IgD-negative memory B cell (primary cell): ENCODE measurements at regions not wholly inside any gene's neighbourhood (a gene's known extent, or its start where the extent isn't known, plus 50 kb on each side); places are given as distances from the start of the nearest gene placed in this dataset.
"Not testable (repeated sequence)": the region's sequence is repeated elsewhere in the genome, so short reads cannot be mapped to it uniquely, and the experiment has no call there.

ENCODE experiments used
- H3K27ac Mint-ChIP-seq, 3 donors: one replicate each; pipeline ENCODE4 v1.8.0; 2020 to 2022; ENCODE audit warnings: mild to moderate bottlenecking in 3 of 3, mixed read lengths in 3 of 3, moderate library complexity in 1 of 3
- H3K27me3 Mint-ChIP-seq: one replicate; pipeline ENCODE4 v1.8.0; 2021; ENCODE audit warnings: mixed read lengths
- H3K36me3 Mint-ChIP-seq: one replicate; pipeline ENCODE4 v1.8.0; 2020; ENCODE audit warnings: mild to moderate bottlenecking, mixed read lengths
- H3K4me1 Mint-ChIP-seq, 3 donors: one replicate each; pipeline ENCODE4 v1.8.0; 2020 to 2022; ENCODE audit warnings: mixed read lengths in 3 of 3, mild to moderate bottlenecking in 1 of 3
- H3K4me3 Mint-ChIP-seq, 4 donors: one replicate each; pipeline ENCODE4 v1.8.0; 2020 to 2022; ENCODE audit warnings: mild to moderate bottlenecking in 4 of 4, mixed read lengths in 4 of 4, moderate library complexity in 3 of 4
- H3K9me3 Mint-ChIP-seq, 3 donors: one replicate each; pipeline ENCODE4 v1.8.0; 2020 to 2021; ENCODE audit warnings: mixed read lengths in 3 of 3, mild to moderate bottlenecking in 1 of 3

- not testable (repeated sequence) for H3K27ac Mint-ChIP-seq, H3K4me1 Mint-ChIP-seq, H3K4me3 Mint-ChIP-seq, H3K27me3 Mint-ChIP-seq, H3K36me3 Mint-ChIP-seq
- H3K9me3 Mint-ChIP-seq = peaks cover 7 to 10% (median 10%) of the 10 kb centered on the region in 3 donors
Measured at GRCh38 chr3:26042126-26042525, 252.2 kb downstream of the OXSM start.

GRCh38 chr3:26049951-26050350 lies 260.1 kb downstream of the OXSM start:
- Mint-ChIP-seq H3K36me3 (no peaks in the 10 kb centered on the region), H3K27me3 (no peaks in the 10 kb centered on the region), H3K4me3 (no peak overlapping the region), H3K9me3 (peaks cover 0 to 1% (median 0%) of the 10 kb centered on the region in 3 donors), H3K27ac (no peak overlapping the region), H3K4me1 (no peaks in the 10 kb centered on the region)

- Mint-ChIP-seq H3K4me1 (no peaks in the 10 kb centered on the region), H3K27me3 (no peaks in the 10 kb centered on the region), H3K36me3 (no peaks in the 10 kb centered on the region), H3K27ac (no peak overlapping the region), H3K4me3 (no peak overlapping the region), H3K9me3 (peaks cover 0 to 1% (median 0%) of the 10 kb centered on the region in 3 donors)
Measured at GRCh38 chr3:26050776-26051175, 260.9 kb downstream of the OXSM start.

GRCh38 chr3:26058901-26059321 lies 269.0 kb downstream of the OXSM start:
- Mint-ChIP-seq H3K4me1 (no peaks in the 10 kb centered on the region), H3K27ac (no peak overlapping the region), H3K27me3 (no peaks in the 10 kb centered on the region), H3K36me3 (no peaks in the 10 kb centered on the region), H3K4me3 (no peak overlapping the region), H3K9me3 (peaks cover 2 to 9% (median 4%) of the 10 kb centered on the region in 3 donors)

GRCh38 chr3:26061947-26062346 lies 272.1 kb downstream of the OXSM start:
- Mint-ChIP-seq H3K4me1 (no peaks in the 10 kb centered on the region), H3K27ac (no peak overlapping the region), H3K9me3 (peaks cover 1 to 11% (median 2%) of the 10 kb centered on the region in 3 donors), H3K4me3 (no peak overlapping the region), H3K36me3 (no peaks in the 10 kb centered on the region), H3K27me3 (no peaks in the 10 kb centered on the region)

- Mint-ChIP-seq H3K27me3 (no peaks in the 10 kb centered on the region), H3K36me3 (no peaks in the 10 kb centered on the region), H3K4me3 (no peak overlapping the region), H3K9me3 (peaks cover 0 to 6% (median 2%) of the 10 kb centered on the region in 3 donors), H3K27ac (no peak overlapping the region), H3K4me1 (no peaks in the 10 kb centered on the region)
Measured at GRCh38 chr3:26064297-26064696, 274.4 kb downstream of the OXSM start.

- H3K9me3 Mint-ChIP-seq = peaks cover 0 to 3% (median 0%) of the 10 kb centered on the region in 3 donors
- H3K27me3 Mint-ChIP-seq = no peaks in the 10 kb centered on the region
- H3K36me3 Mint-ChIP-seq = no peaks in the 10 kb centered on the region
- no peaks in the 10 kb centered on the region for H3K4me1 Mint-ChIP-seq
- no peak overlapping the region for H3K27ac Mint-ChIP-seq
- H3K4me3 Mint-ChIP-seq = no peak overlapping the region
Measured at GRCh38 chr3:26068890-26069289, 279.0 kb downstream of the OXSM start.

GRCh38 chr3:26070854-26071253 lies 281.0 kb downstream of the OXSM start:
- Mint-ChIP-seq H3K27ac (no peak overlapping the region), H3K36me3 (no peaks in the 10 kb centered on the region)

GRCh38 chr3:26074080-26074479 lies 284.2 kb downstream of the OXSM start:
- Mint-ChIP-seq H3K27me3 (no peaks in the 10 kb centered on the region), H3K9me3 (peaks cover 0 to 1% (median 0%) of the 10 kb centered on the region in 3 donors), H3K36me3 (no peaks in the 10 kb centered on the region), H3K4me3 (no peak overlapping the region), H3K27ac (no peak overlapping the region), H3K4me1 (no peaks in the 10 kb centered on the region)

More at GRCh38 chr3:26070854-26071253, 281.0 kb downstream of the OXSM start:
- H3K9me3 Mint-ChIP-seq = no peaks in the 10 kb centered on the region
- H3K4me3 Mint-ChIP-seq = no peak overlapping the region
- no peaks in the 10 kb centered on the region for H3K27me3 Mint-ChIP-seq
- no peaks in the 10 kb centered on the region for H3K4me1 Mint-ChIP-seq

GRCh38 chr3:26078539-26078938 lies 288.6 kb downstream of the OXSM start:
- no peaks in the 10 kb centered on the region for H3K27me3 Mint-ChIP-seq
- H3K27ac Mint-ChIP-seq = no peak overlapping the region
- H3K9me3 Mint-ChIP-seq = peaks cover 0 to 1% (median 0%) of the 10 kb centered on the region in 3 donors
- H3K4me3 Mint-ChIP-seq = no peak overlapping the region
- no peaks in the 10 kb centered on the region for H3K4me1 Mint-ChIP-seq
- H3K36me3 Mint-ChIP-seq = no peaks in the 10 kb centered on the region

- Mint-ChIP-seq H3K9me3 (peaks cover 0 to 5% (median 0%) of the 10 kb centered on the region in 3 donors), H3K4me1 (no peaks in the 10 kb centered on the region), H3K27me3 (no peaks in the 10 kb centered on the region), H3K36me3 (no peaks in the 10 kb centered on the region), H3K27ac (no peak overlapping the region), H3K4me3 (no peak overlapping the region)
Measured at GRCh38 chr3:26081166-26081565, 291.3 kb downstream of the OXSM start.

- peaks cover 0 to 5% (median 0%) of the 10 kb centered on the region in 3 donors for H3K9me3 Mint-ChIP-seq
- H3K27ac Mint-ChIP-seq = no peak overlapping the region
- H3K27me3 Mint-ChIP-seq = no peaks in the 10 kb centered on the region
- H3K36me3 Mint-ChIP-seq = no peaks in the 10 kb centered on the region
- H3K4me3 Mint-ChIP-seq = no peak overlapping the region
- H3K4me1 Mint-ChIP-seq = no peaks in the 10 kb centered on the region
Measured at GRCh38 chr3:26081806-26082205, 291.9 kb downstream of the OXSM start.

- Mint-ChIP-seq H3K4me3 (no peak overlapping the region), H3K4me1 (no peaks in the 10 kb centered on the region), H3K27me3 (no peaks in the 10 kb centered on the region), H3K9me3 (peaks cover 2 to 5% (median 2%) of the 10 kb centered on the region in 3 donors), H3K36me3 (no peaks in the 10 kb centered on the region), H3K27ac (no peak overlapping the region)
Measured at GRCh38 chr3:26082911-26083310, 293.0 kb downstream of the OXSM start.

GRCh38 chr3:26084629-26085028 lies 294.7 kb downstream of the OXSM start:
- Mint-ChIP-seq H3K9me3 (peaks cover 5 to 12% (median 8%) of the 10 kb centered on the region in 3 donors), H3K4me3 (no peak overlapping the region), H3K27me3 (no peaks in the 10 kb centered on the region), H3K27ac (no peak overlapping the region), H3K4me1 (no peaks in the 10 kb centered on the region), H3K36me3 (no peaks in the 10 kb centered on the region)

GRCh38 chr3:26087751-26088150 lies 297.9 kb downstream of the OXSM start:
- peaks cover 5 to 14% (median 12%) of the 10 kb centered on the region in 3 donors for H3K9me3 Mint-ChIP-seq
- H3K36me3 Mint-ChIP-seq = no peaks in the 10 kb centered on the region
- no peak overlapping the region for H3K27ac Mint-ChIP-seq
- no peaks in the 10 kb centered on the region for H3K4me1 Mint-ChIP-seq
- no peaks in the 10 kb centered on the region for H3K27me3 Mint-ChIP-seq
- H3K4me3 Mint-ChIP-seq = no peak overlapping the region

- peaks cover 6 to 18% (median 15%) of the 10 kb centered on the region in 3 donors for H3K9me3 Mint-ChIP-seq
- H3K36me3 Mint-ChIP-seq = no peaks in the 10 kb centered on the region
- no peaks in the 10 kb centered on the region for H3K4me1 Mint-ChIP-seq
- H3K27me3 Mint-ChIP-seq = no peaks in the 10 kb centered on the region
- no peak overlapping the region for H3K27ac Mint-ChIP-seq
- no peak overlapping the region for H3K4me3 Mint-ChIP-seq
Measured at GRCh38 chr3:26089249-26089648, 299.4 kb downstream of the OXSM start.

GRCh38 chr3:26090589-26090988 lies 300.7 kb downstream of the OXSM start:
- Mint-ChIP-seq H3K4me1 (no peaks in the 10 kb centered on the region), H3K27ac (no peak overlapping the region), H3K36me3 (no peaks in the 10 kb centered on the region), H3K27me3 (no peaks in the 10 kb centered on the region), H3K4me3 (no peak overlapping the region), H3K9me3 (peaks cover 10 to 17% (median 14%) of the 10 kb centered on the region in 3 donors)
